ENCODE measurements at regions not wholly inside any gene's neighbourhood (a gene's known extent, or its start where the extent isn't known, plus 50 kb on each side); places are given as distances from the start of the nearest gene placed in this dataset.

- Mint-ChIP-seq H3K4me3 (no peak overlapping the region), H3K27ac (no peak overlapping the region), H3K9me3 (ENCODE audit: insufficient read depth) (peaks cover 4% of the 10 kb centered on the region), H3K4me1 (no peaks in the 10 kb centered on the region), H3K27me3 (no peaks in the 10 kb centered on the region)
- Histone ChIP-seq H2AFZ (ENCODE audit: insufficient read depth, low read depth, low read length, poor library complexity, severe bottlenecking) (no peak overlapping the region), H3K79me2 (ENCODE audit: control insufficient read depth, insufficient read depth, low read length) (no peaks in the 10 kb centered on the region), H4K20me1 (ENCODE audit: control insufficient read depth, insufficient read depth, low read length, poor library complexity, severe bottlenecking) (no peaks in the 10 kb centered on the region), H3K4me3 (ENCODE audit: control extremely low read depth in 1 of 5, extremely low read depth in 1 of 5, insufficient read depth in 1 of 5, low read depth in 2 of 5, low read length in 4 of 5) (no peak overlapping the region), H3K9ac (ENCODE audit: low read length) (no peak overlapping the region), H3K9me3 (ENCODE audit: control extremely low read depth in 1 of 3, control insufficient read depth in 2 of 3, insufficient read depth in 1 of 3, low read length in 2 of 3) (no peaks in the 10 kb centered on the region), H3K27ac (ENCODE audit: low read length in 2 of 2) (no peak overlapping the region), H3K27me3 (replicated peaks in 1 of 4; ENCODE audit: control extremely low read depth in 1 of 4, control insufficient read depth in 3 of 4, insufficient read depth in 4 of 4, low read length in 3 of 4) (no peaks in the 10 kb centered on the region), H3K4me1 (ENCODE audit: control insufficient read depth in 2 of 2, insufficient read depth in 2 of 2, low read length in 2 of 2) (no peaks in the 10 kb centered on the region), H3K4me2 (replicated peaks; ENCODE audit: low read depth, low read length, poor library complexity, severe bottlenecking) (no peak overlapping the region), H3K36me3 (replicated peaks in 1 of 2; ENCODE audit: control extremely low read depth in 1 of 2, control insufficient read depth in 1 of 2, extremely low read depth in 1 of 2, insufficient read depth in 2 of 2, low read length in 1 of 2) (no peaks in the 10 kb centered on the region)
- no peak for ATAC-seq (ENCODE audit: low read depth)
- no peak for TF ChIP-seq EZH2 (IDR thresholded peaks at IDR 0.05; ENCODE audit: borderline replicate concordance, insufficient read depth, low read depth, low read length, poor library complexity, severe bottlenecking)
- WGBS (ENCODE audit: insufficient coverage): 96% methylated on average over 7 of the region's 9 CpGs
- ChIA-PET POLR2A (no interaction called here), CTCF (no interaction called here)
- DNase-seq: no peak
- intact Hi-C loops (cut with micrococcal nuclease): no loop called here
These were observed 236.9 kb upstream of the KBTBD8 start for GRCh38 chr3:66761093-66761780.

- 94% methylated on average over 3 of the region's 6 CpGs for WGBS (ENCODE audit: insufficient coverage)
These were observed 235.0 kb upstream of the KBTBD8 start for GRCh38 chr3:66762916-66763693.

More at GRCh38 chr3:66762916-66763693, 235.0 kb upstream of the KBTBD8 start:
- Histone ChIP-seq H3K4me1 (ENCODE audit: control insufficient read depth in 2 of 2, insufficient read depth in 2 of 2, low read length in 2 of 2) (no peaks in the 10 kb centered on the region), H2AFZ (ENCODE audit: insufficient read depth, low read depth, low read length, poor library complexity, severe bottlenecking) (no peak overlapping the region), H3K36me3 (replicated peaks in 1 of 2; ENCODE audit: control extremely low read depth in 1 of 2, control insufficient read depth in 1 of 2, extremely low read depth in 1 of 2, insufficient read depth in 2 of 2, low read length in 1 of 2) (no peaks in the 10 kb centered on the region), H3K4me2 (replicated peaks; ENCODE audit: low read depth, low read length, poor library complexity, severe bottlenecking) (no peak overlapping the region), H3K27me3 (replicated peaks in 1 of 4; ENCODE audit: control extremely low read depth in 1 of 4, control insufficient read depth in 3 of 4, insufficient read depth in 4 of 4, low read length in 3 of 4) (no peaks in the 10 kb centered on the region), H3K9me3 (ENCODE audit: control extremely low read depth in 1 of 3, control insufficient read depth in 2 of 3, insufficient read depth in 1 of 3, low read length in 2 of 3) (no peaks in the 10 kb centered on the region), H4K20me1 (ENCODE audit: control insufficient read depth, insufficient read depth, low read length, poor library complexity, severe bottlenecking) (no peaks in the 10 kb centered on the region), H3K9ac (ENCODE audit: low read length) (no peak overlapping the region), H3K27ac (ENCODE audit: low read length in 2 of 2) (no peak overlapping the region), H3K4me3 (ENCODE audit: control extremely low read depth in 1 of 5, extremely low read depth in 1 of 5, insufficient read depth in 1 of 5, low read depth in 2 of 5, low read length in 4 of 5) (no peak overlapping the region), H3K79me2 (ENCODE audit: control insufficient read depth, insufficient read depth, low read length) (no peaks in the 10 kb centered on the region)
- ChIA-PET CTCF (no interaction called here), POLR2A (no interaction called here)
- ATAC-seq (ENCODE audit: low read depth) (no peak), DNase-seq (no peak)
- H3K4me3 Mint-ChIP-seq: no peak overlapping the region
- H3K27me3 Mint-ChIP-seq: no peaks in the 10 kb centered on the region
- peaks cover 4% of the 10 kb centered on the region for H3K9me3 Mint-ChIP-seq (ENCODE audit: insufficient read depth)
- TF ChIP-seq CTCF (IDR thresholded peaks at IDR 0.05) (no peak), EZH2 (IDR thresholded peaks at IDR 0.05; ENCODE audit: borderline replicate concordance, insufficient read depth, low read depth, low read length, poor library complexity, severe bottlenecking) (no peak)
- intact Hi-C loops (cut with micrococcal nuclease): no loop called here
- H3K27ac Mint-ChIP-seq: no peak overlapping the region
- no peaks in the 10 kb centered on the region for H3K4me1 Mint-ChIP-seq

Measured in B cell (primary cell).